T-cell (primary cell): ENCODE measurements at regions not wholly inside any gene's neighbourhood (a gene's known extent, or its start where the extent isn't known, plus 50 kb on each side); places are given as distances from the start of the nearest gene placed in this dataset.

Source experiments
- ATAC-seq, 4 experiments: fragments of 200-7000 bp in 3 of 4; fragments of 150-1000 bp in 1 of 4; cut with Tn5 transposase; replicated peaks in 1 of 4; 1 replicate in 3 of 4; 2 replicates in 1 of 4; pipeline ENCODE4 v1.10.0; 2021; ENCODE audit warnings: moderate library complexity in 3 of 4, mild to moderate bottlenecking in 2 of 4, moderate number of reproducible peaks in 1 of 4
- CTCF ChIA-PET, 2 donors: fragments of 300-600 bp; sonication (Branson Sonifier 250); formaldehyde crosslinking; loops; one replicate each; lab custom pipeline; 2022; ENCODE audit warnings: antibody characterized with exemption in 2 of 2; lab: Charles Lee
- POLR2A ChIA-PET, 2 donors: fragments of 300-600 bp; sonication (Branson Sonifier 250); formaldehyde crosslinking; loops; one replicate each; lab custom pipeline; 2022; ENCODE audit warnings: antibody characterized with exemption in 2 of 2; lab: Charles Lee
- DNase-seq, 35 experiments: peaks; one replicate each; pipeline versions ENCODE4 v3.0.0 to v3.0.0-alpha.2; 2013 to 2023
- H3K27ac ChIP-seq: one replicate; pipeline ENCODE4 v1.5.1; 2013; ENCODE audit warnings: low read length
- H3K27me3 ChIP-seq, 2 experiments: replicated peaks in 1 of 2; 1 replicate in 1 of 2; 2 replicates in 1 of 2; pipeline versions ENCODE4 v1.6.1 to v1.7.0; 2013; ENCODE audit warnings: low read length in 1 of 2, mixed read lengths in 1 of 2; ENCODE audit not compliant: control insufficient read depth in 2 of 2, insufficient read depth in 2 of 2; ENCODE audit errors: extremely low read depth in 1 of 2
- H3K36me3 ChIP-seq, 2 donors: 1 replicate in 1 of 2; 2 replicates in 1 of 2; pipeline versions ENCODE4 v1.6.1 to v1.7.0; 2013; ENCODE audit warnings: low read length in 1 of 2; ENCODE audit not compliant: control insufficient read depth in 2 of 2, insufficient read depth in 1 of 2; ENCODE audit errors: extremely low read depth in 1 of 2
- H3K4me1 ChIP-seq, 2 experiments: 1 replicate in 1 of 2; 2 replicates in 1 of 2; pipeline versions ENCODE4 v1.6.1 to v1.7.0; 2013; ENCODE audit warnings: low read length in 2 of 2, mixed read lengths in 1 of 2; ENCODE audit not compliant: insufficient read depth in 2 of 2, control insufficient read depth in 1 of 2; ENCODE audit errors: extremely low read depth in 1 of 2
- H3K4me3 ChIP-seq, 2 donors: 1 replicate in 1 of 2; 2 replicates in 1 of 2; pipeline versions ENCODE4 v1.5.1 to v1.7.0; 2013; ENCODE audit warnings: mild to moderate bottlenecking in 2 of 2, low read length in 1 of 2, moderate library complexity in 1 of 2; ENCODE audit not compliant: control insufficient read depth in 1 of 2; ENCODE audit errors: extremely low read depth in 1 of 2
- H3K9me3 ChIP-seq: 2 replicates; pipeline ENCODE4 v1.7.0; 2013
- H3K27ac Mint-ChIP-seq, 2 donors: one replicate each; pipeline ENCODE4 v1.8.0; 2020 to 2021; ENCODE audit warnings: mild to moderate bottlenecking in 2 of 2, mixed read lengths in 2 of 2
- H3K27me3 Mint-ChIP-seq, 2 donors: one replicate each; pipeline ENCODE4 v1.8.0; 2021 to 2022; ENCODE audit warnings: mixed read lengths in 2 of 2
- H3K36me3 Mint-ChIP-seq: one replicate; pipeline ENCODE4 v1.8.0; 2021; ENCODE audit warnings: mixed read lengths
- H3K4me1 Mint-ChIP-seq, 3 donors: one replicate each; pipeline ENCODE4 v1.8.0; 2020 to 2022; ENCODE audit warnings: mixed read lengths in 3 of 3, mild to moderate bottlenecking in 1 of 3
- H3K4me3 Mint-ChIP-seq, 3 donors: one replicate each; pipeline ENCODE4 v1.8.0; 2020 to 2022; ENCODE audit warnings: mild to moderate bottlenecking in 3 of 3, mixed read lengths in 3 of 3, moderate library complexity in 3 of 3
- H3K9me3 Mint-ChIP-seq, 3 donors: one replicate each; pipeline ENCODE4 v1.8.0; 2020 to 2022; ENCODE audit warnings: mixed read lengths in 3 of 3
- WGBS: methylation state at CpG from one replicate; pipeline ENCODE4 v1.1.5; 2013; ENCODE audit warnings: missing lambda C conversion rate; ENCODE audit not compliant: insufficient coverage; 5-methylcytosine and 5-hydroxymethylcytosine counted together

- Mint-ChIP-seq H3K4me1 (no peaks in the 10 kb centered on the region), H3K36me3 (no peaks in the 10 kb centered on the region), H3K27me3 (no peaks in the 10 kb centered on the region), H3K9me3 (peaks cover 0 to 3% (median 1%) of the 10 kb centered on the region in 3 donors), H3K4me3 (no peak overlapping the region), H3K27ac (no peak overlapping the region)
- POLR2A ChIA-PET = interaction anchor here in 1 of 2 donors (0.6 kb wide), 1 partner anchor 469 kb away, joined by 3 read pairs; no protein-coding TSS in a partner anchor
- CTCF ChIA-PET = no interaction called here
- H3K4me1 ChIP-seq = no peaks in the 10 kb centered on the region
- DNase-seq (no peak), ATAC-seq (no peak)
- no peak overlapping the region for H3K4me3 ChIP-seq
- no peaks in the 10 kb centered on the region for H3K36me3 ChIP-seq
- no peaks in the 10 kb centered on the region for H3K9me3 ChIP-seq
- H3K27ac ChIP-seq = no peak overlapping the region
- no peaks in the 10 kb centered on the region for H3K27me3 ChIP-seq
- no CpG with 5 or more reads among the region's 1 CpG for WGBS
Observed at GRCh38 chr1:80668372-80668771, 1132.4 kb upstream of the ADGRL2 start.

GRCh38 chr1:80666073-80666472 is 1134.7 kb upstream of the ADGRL2 start:
- no peak overlapping the region for H3K4me3 Mint-ChIP-seq

GRCh38 chr1:80659161-80659560 is 1141.6 kb upstream of the ADGRL2 start:
- H3K4me1 Mint-ChIP-seq = no peaks in the 10 kb centered on the region
- DNase-seq = no peak
- H3K9me3 Mint-ChIP-seq = peaks cover 5 to 13% (median 11%) of the 10 kb centered on the region in 3 donors
- H3K36me3 Mint-ChIP-seq = no peaks in the 10 kb centered on the region
- POLR2A ChIA-PET = no interaction called here
- no peaks in the 10 kb centered on the region for H3K4me1 ChIP-seq
- H3K36me3 ChIP-seq = no peaks in the 10 kb centered on the region
- no peak for ATAC-seq
- CTCF ChIA-PET = no interaction called here
- no peak overlapping the region for H3K4me3 ChIP-seq
- H3K27me3 Mint-ChIP-seq = no peaks in the 10 kb centered on the region
- no peak overlapping the region for H3K4me3 Mint-ChIP-seq
- H3K27ac ChIP-seq = no peak overlapping the region
- WGBS = no CpG with 5 or more reads among the region's 5 CpGs
- H3K9me3 ChIP-seq = no peaks in the 10 kb centered on the region
- no peak overlapping the region for H3K27ac Mint-ChIP-seq
- no peaks in the 10 kb centered on the region for H3K27me3 ChIP-seq

More at GRCh38 chr1:80666073-80666472, 1134.7 kb upstream of the ADGRL2 start:
- Histone ChIP-seq H3K27ac (no peak overlapping the region), H3K9me3 (no peaks in the 10 kb centered on the region), H3K36me3 (no peaks in the 10 kb centered on the region), H3K4me1 (no peaks in the 10 kb centered on the region), H3K4me3 (no peak overlapping the region), H3K27me3 (no peaks in the 10 kb centered on the region)
- no peak for ATAC-seq
- H3K36me3 Mint-ChIP-seq = no peaks in the 10 kb centered on the region
- CTCF ChIA-PET = no interaction called here
- H3K4me1 Mint-ChIP-seq = no peaks in the 10 kb centered on the region
- no peak overlapping the region for H3K27ac Mint-ChIP-seq
- no peak for DNase-seq
- POLR2A ChIA-PET = interaction anchor here in 1 of 2 donors (0.6 kb wide), 1 partner anchor 176 kb away, joined by 3 read pairs; no protein-coding TSS in a partner anchor
- H3K9me3 Mint-ChIP-seq = peaks cover 0 to 8% (median 3%) of the 10 kb centered on the region in 3 donors
- H3K27me3 Mint-ChIP-seq = no peaks in the 10 kb centered on the region

DNA sequence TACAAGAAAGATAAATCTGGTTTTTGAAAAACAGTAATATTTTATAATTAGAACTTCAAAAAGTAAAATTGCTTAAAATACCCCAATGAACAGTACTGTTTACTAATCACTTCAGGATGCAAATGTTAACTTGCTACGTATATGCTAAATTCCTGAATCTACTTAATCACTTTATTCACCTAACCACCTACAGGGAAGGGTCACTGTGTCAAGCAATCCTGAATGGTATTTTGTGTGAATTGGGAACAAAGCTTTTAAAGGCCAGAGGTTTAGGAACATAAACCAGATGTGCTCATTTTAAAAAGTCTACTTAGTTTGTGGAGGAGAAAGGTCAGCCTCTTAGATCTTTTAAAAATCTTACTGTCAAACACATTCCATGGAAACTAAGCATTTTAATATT is 1143.0 kb upstream of the ADGRL2 start:
- Histone ChIP-seq H3K27me3 (no peaks in the 10 kb centered on the region), H3K9me3 (no peaks in the 10 kb centered on the region), H3K36me3 (no peaks in the 10 kb centered on the region), H3K27ac (no peak overlapping the region), H3K4me3 (no peak overlapping the region), H3K4me1 (no peaks in the 10 kb centered on the region)
- no peaks in the 10 kb centered on the region for H3K36me3 Mint-ChIP-seq
- no peak for DNase-seq
- no peaks in the 10 kb centered on the region for H3K27me3 Mint-ChIP-seq
- H3K27ac Mint-ChIP-seq = no peak overlapping the region
- ChIA-PET CTCF (no interaction called here), POLR2A (no interaction called here)
- WGBS = no CpG with 5 or more reads among the region's 1 CpG
- H3K4me1 Mint-ChIP-seq = no peaks in the 10 kb centered on the region
- peaks cover 6 to 17% (median 11%) of the 10 kb centered on the region in 3 donors for H3K9me3 Mint-ChIP-seq
- no peak for ATAC-seq
- no peak overlapping the region for H3K4me3 Mint-ChIP-seq

DNA sequence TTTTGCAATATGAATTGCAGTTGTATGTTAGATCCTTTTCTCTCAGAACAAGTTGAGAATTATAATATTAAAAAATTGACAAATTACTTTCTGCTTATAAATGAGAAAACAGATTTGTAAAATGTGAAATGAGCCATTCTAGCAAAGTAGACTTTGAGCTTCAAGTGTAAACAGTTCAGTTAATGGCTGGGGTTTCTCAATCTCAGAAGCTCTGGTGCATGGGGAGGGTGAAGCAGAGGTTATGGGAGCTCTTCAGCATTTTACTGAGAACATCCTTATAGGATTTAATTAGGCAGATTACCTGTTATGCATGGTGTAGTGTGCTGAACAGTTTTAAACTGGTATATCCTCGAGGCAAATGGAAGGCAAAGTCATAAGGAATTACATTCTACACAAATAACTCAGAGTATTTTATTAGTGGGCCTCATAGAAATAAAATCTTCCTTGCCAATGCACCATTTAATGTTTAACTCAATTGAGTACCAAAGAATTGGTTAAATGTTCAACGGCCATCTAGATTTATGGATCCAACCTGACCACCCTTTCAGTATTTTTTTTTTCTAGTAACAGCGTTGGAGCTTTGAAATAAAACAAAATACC is 1143.6 kb upstream of the ADGRL2 start:
- ATAC-seq = no peak
- Histone ChIP-seq H3K4me3 (no peak overlapping the region), H3K27ac (no peak overlapping the region), H3K9me3 (no peaks in the 10 kb centered on the region), H3K27me3 (no peaks in the 10 kb centered on the region), H3K4me1 (no peaks in the 10 kb centered on the region), H3K36me3 (no peaks in the 10 kb centered on the region)
- Mint-ChIP-seq H3K27me3 (no peaks in the 10 kb centered on the region), H3K9me3 (peaks cover 6 to 17% (median 11%) of the 10 kb centered on the region in 3 donors), H3K36me3 (no peaks in the 10 kb centered on the region), H3K27ac (no peak overlapping the region), H3K4me3 (no peak overlapping the region), H3K4me1 (no peaks in the 10 kb centered on the region)
- ChIA-PET POLR2A (no interaction called here), CTCF (interaction anchor here in 1 of 2 donors (1.1 kb wide), 1 partner anchor 12 kb away, joined by 3 read pairs; no protein-coding TSS in a partner anchor)
- no peak for DNase-seq
- 80% methylated on average over 1 of the region's 3 CpGs for WGBS

- no peaks in the 10 kb centered on the region for H3K9me3 ChIP-seq
- ATAC-seq (no peak), DNase-seq (no peak)
- H3K9me3 Mint-ChIP-seq = peaks cover 6 to 17% (median 14%) of the 10 kb centered on the region in 3 donors
- H3K4me3 Mint-ChIP-seq = no peak overlapping the region
- no peaks in the 10 kb centered on the region for H3K27me3 Mint-ChIP-seq
- H3K27ac Mint-ChIP-seq = no peak overlapping the region
- no peak overlapping the region for H3K4me3 ChIP-seq
- H3K4me1 Mint-ChIP-seq = no peaks in the 10 kb centered on the region
- H3K36me3 Mint-ChIP-seq = no peaks in the 10 kb centered on the region
- no peaks in the 10 kb centered on the region for H3K27me3 ChIP-seq
- 75% methylated on average over 2 of the region's 3 CpGs for WGBS
- POLR2A ChIA-PET = no interaction called here
- no peaks in the 10 kb centered on the region for H3K4me1 ChIP-seq
- CTCF ChIA-PET = interaction anchor here in 1 of 2 donors (1.1 kb wide), 1 partner anchor 11 kb away, joined by 3 read pairs; no protein-coding TSS in a partner anchor
- no peaks in the 10 kb centered on the region for H3K36me3 ChIP-seq
- H3K27ac ChIP-seq = no peak overlapping the region
Observed at GRCh38 chr1:80656641-80657040, 1144.1 kb upstream of the ADGRL2 start.
